Naive thymus-derived CD4-positive, alpha-beta T cell (primary cell): ENCODE measurements at regions not wholly inside any gene's neighbourhood (a gene's known extent, or its start where the extent isn't known, plus 50 kb on each side); places are given as distances from the start of the nearest gene placed in this dataset.
"Not testable (repeated sequence)": the region's sequence is repeated elsewhere in the genome, so short reads cannot be mapped to it uniquely, and the experiment has no call there.

ENCODE experiments used
- ATAC-seq: fragments of 150-1000 bp; cut with Tn5 transposase; 2 replicates; pipeline ENCODE4 v1.10.0; 2021; ENCODE audit warnings: mild to moderate bottlenecking, moderate library complexity
- CTCF ChIA-PET: fragments of 350-600 bp; sonication (Branson Sonifier 250); formaldehyde crosslinking; loops from one replicate; lab custom pipeline; 2021; ENCODE audit warnings: antibody characterized with exemption; lab: Charles Lee
- POLR2A ChIA-PET: fragments of 350-600 bp; sonication (Branson Sonifier 250); formaldehyde crosslinking; loops from one replicate; lab custom pipeline; 2021; ENCODE audit warnings: antibody characterized with exemption, inconsistent platforms; lab: Charles Lee
- DNase-seq, 9 donors: peaks; one replicate each; pipeline versions ENCODE4 v3.0.0 to v3.0.0-alpha.2; 2020 to 2022; ENCODE audit warnings: mixed read lengths in 1 of 9
- H3K27ac ChIP-seq: one replicate; pipeline ENCODE4 v1.7.0; 2013; ENCODE audit warnings: mild to moderate bottlenecking, low read depth, low read length, moderate library complexity
- H3K27me3 ChIP-seq, 2 donors: one replicate each; pipeline ENCODE4 v1.7.0; 2013; ENCODE audit warnings: low read length in 2 of 2, mild to moderate bottlenecking in 2 of 2, moderate library complexity in 2 of 2; ENCODE audit not compliant: control insufficient read depth in 2 of 2, insufficient read depth in 2 of 2
- H3K36me3 ChIP-seq, 3 experiments: 1 replicate in 2 of 3; 2 replicates in 1 of 3; pipeline ENCODE4 v1.7.0; 2013; ENCODE audit warnings: low read length in 3 of 3, mild to moderate bottlenecking in 3 of 3, moderate library complexity in 1 of 3; ENCODE audit not compliant: insufficient read depth in 3 of 3, control insufficient read depth in 2 of 3
- H3K4me1 ChIP-seq, 2 donors: one replicate each; pipeline ENCODE4 v1.7.0; 2013; ENCODE audit warnings: low read length in 2 of 2, mild to moderate bottlenecking in 2 of 2, moderate library complexity in 1 of 2; ENCODE audit not compliant: control insufficient read depth in 2 of 2, insufficient read depth in 2 of 2
- H3K4me3 ChIP-seq: 2 replicates; pipeline ENCODE4 v1.7.0; 2013; ENCODE audit warnings: mild to moderate bottlenecking, low read length
- H3K9me3 ChIP-seq, 3 experiments: 1 replicate in 2 of 3; 2 replicates in 1 of 3; pipeline ENCODE4 v1.7.0; 2013; ENCODE audit warnings: low read length in 3 of 3; ENCODE audit not compliant: control insufficient read depth in 2 of 3
- H3K27ac Mint-ChIP-seq, 9 donors: one replicate each; pipeline ENCODE4 v1.8.0; 2020 to 2022; ENCODE audit warnings: mixed read lengths in 9 of 9, mild to moderate bottlenecking in 8 of 9, moderate library complexity in 5 of 9, inconsistent platforms in 2 of 9
- H3K27me3 Mint-ChIP-seq, 5 donors: one replicate each; pipeline ENCODE4 v1.8.0; 2021 to 2022; ENCODE audit warnings: mixed read lengths in 5 of 5, mild to moderate bottlenecking in 1 of 5
- H3K36me3 Mint-ChIP-seq, 5 donors: one replicate each; pipeline ENCODE4 v1.8.0; 2020 to 2022; ENCODE audit warnings: mixed read lengths in 5 of 5, mild to moderate bottlenecking in 3 of 5, inconsistent platforms in 1 of 5
- H3K4me1 Mint-ChIP-seq, 7 donors: one replicate each; pipeline ENCODE4 v1.8.0; 2020 to 2022; ENCODE audit warnings: mixed read lengths in 7 of 7, mild to moderate bottlenecking in 3 of 7, inconsistent platforms in 1 of 7
- H3K4me3 Mint-ChIP-seq, 10 donors: one replicate each; pipeline ENCODE4 v1.8.0; 2020 to 2022; ENCODE audit warnings: mild to moderate bottlenecking in 10 of 10, mixed read lengths in 10 of 10, moderate library complexity in 6 of 10, inconsistent platforms in 2 of 10
- H3K9me3 Mint-ChIP-seq, 11 donors: one replicate each; pipeline ENCODE4 v1.8.0; 2020 to 2022; ENCODE audit warnings: mixed read lengths in 11 of 11, mild to moderate bottlenecking in 4 of 11, inconsistent platforms in 1 of 11, moderate library complexity in 1 of 11
- intact Hi-C, 2 donors: fragments of 100-400 bp; cut with micrococcal nuclease; formaldehyde crosslinking; loops; one replicate each; pipeline ENCODE4 v1.15.1; 2023

DNA sequence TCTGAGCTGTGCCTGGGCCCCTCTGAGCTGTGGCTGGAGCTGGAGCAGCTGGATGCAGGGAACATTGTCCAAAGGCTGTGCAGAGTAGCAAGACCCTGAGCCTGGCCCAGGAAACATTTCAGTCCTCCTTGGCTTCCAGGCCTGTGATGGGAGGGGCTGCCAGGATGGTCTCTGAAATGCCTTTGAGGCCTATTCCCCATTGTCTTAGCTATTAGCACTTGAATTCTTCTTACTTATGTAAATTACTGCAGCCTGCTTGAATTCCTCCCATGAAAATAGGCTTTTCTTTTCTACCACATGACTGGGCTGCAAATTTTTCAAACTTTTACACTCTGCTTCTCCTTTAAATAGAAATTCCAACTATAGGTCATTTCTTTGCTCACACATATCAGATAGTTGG is 349.8 kb upstream of the KLHL4 start:
- Mint-ChIP-seq H3K27ac (no peak overlapping the region), H3K4me3 (no peak overlapping the region), H3K4me1 (no peaks in the 10 kb centered on the region), H3K9me3 (peaks cover 0 to 10% (median 0%) of the 10 kb centered on the region in 11 donors), H3K27me3 (no peaks in the 10 kb centered on the region), H3K36me3 (no peaks in the 10 kb centered on the region)
- H3K27ac ChIP-seq, result no peak overlapping the region
- no peak overlapping the region for H3K4me3 ChIP-seq
- H3K9me3 ChIP-seq, result no peaks in the 10 kb centered on the region
- intact Hi-C loops, result no loop called here
- H3K27me3 ChIP-seq, result no peaks in the 10 kb centered on the region
- POLR2A ChIA-PET, result no interaction called here
- CTCF ChIA-PET, result no interaction called here
- H3K4me1 ChIP-seq, result no peaks in the 10 kb centered on the region
- H3K36me3 ChIP-seq, result no peaks in the 10 kb centered on the region
- ATAC-seq, result no peak
- DNase-seq, result no peak

- H3K9me3 Mint-ChIP-seq, H3K27me3 Mint-ChIP-seq, H3K4me3 ChIP-seq, H3K4me3 Mint-ChIP-seq, H3K4me1 Mint-ChIP-seq, H3K9me3 ChIP-seq, ATAC-seq, H3K36me3 Mint-ChIP-seq, H3K36me3 ChIP-seq, H3K27me3 ChIP-seq, CTCF ChIA-PET, POLR2A ChIA-PET, intact Hi-C loops, H3K4me1 ChIP-seq, H3K27ac Mint-ChIP-seq, H3K27ac ChIP-seq, DNase-seq: not testable (repeated sequence)
Observed at GRCh38 chrX:87178009-87178408, 339.6 kb upstream of the KLHL4 start.
